ENCODE measurements at regions not wholly inside any gene's neighbourhood (a gene's known extent, or its start where the extent isn't known, plus 50 kb on each side); places are given as distances from the start of the nearest gene placed in this dataset.

DNA sequence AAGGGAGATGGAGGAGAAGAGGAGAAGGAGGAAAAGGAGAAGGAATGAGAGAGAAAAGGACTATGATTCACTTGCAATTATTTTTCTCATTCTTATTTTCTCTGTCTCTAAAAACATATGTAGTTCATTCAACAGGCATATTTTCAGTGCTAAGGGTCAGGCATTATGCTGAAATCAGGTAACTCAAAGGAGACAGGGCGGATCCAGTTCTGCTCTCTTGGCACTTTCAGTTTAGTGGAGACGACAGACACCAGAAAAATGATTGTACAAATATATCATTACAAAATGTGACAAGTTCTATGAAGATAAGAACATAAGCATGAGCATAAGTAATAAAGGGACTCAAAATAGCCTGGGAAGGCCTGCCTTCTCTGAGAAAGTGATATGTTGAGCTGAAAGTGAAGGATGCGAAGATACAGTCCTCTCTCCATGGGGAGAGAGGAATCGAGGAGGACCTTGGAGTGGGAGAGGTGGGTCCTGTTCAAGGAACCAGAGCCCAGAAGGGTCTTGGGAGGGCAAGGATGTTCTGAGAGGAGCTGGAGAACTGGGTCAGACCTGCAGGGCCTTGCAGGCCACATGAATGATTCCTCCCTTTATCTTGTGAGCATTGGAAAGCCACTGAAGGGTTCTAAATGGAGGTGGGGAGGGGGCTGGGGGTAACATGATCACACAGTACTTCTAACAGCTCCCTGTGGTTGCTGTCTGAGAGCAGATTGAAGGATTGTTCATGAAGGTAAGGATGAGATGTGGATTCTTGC, 58.6 kb upstream of the TMEM17 start:
- no peak for DNase-seq

DNA sequence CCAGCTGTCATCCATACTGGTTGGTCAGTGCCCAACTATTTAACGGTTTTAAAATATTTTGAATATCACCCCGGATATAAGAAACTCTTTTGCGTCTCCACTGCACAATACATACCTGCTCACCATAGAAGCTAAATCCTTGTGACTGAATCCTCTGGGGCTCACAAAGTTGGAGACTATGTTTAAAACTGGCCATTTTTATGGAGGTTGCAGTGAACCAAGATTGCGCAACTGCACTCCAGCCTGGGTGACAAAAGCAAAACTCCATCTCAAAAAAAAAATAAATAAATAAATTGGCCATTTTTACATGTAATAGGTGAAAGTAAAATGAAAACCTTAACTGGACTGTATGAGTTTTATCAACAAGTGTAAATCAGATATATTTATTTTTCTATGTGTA, 55.6 kb upstream of the TMEM17 start:
- DNase-seq: no peak

DNA sequence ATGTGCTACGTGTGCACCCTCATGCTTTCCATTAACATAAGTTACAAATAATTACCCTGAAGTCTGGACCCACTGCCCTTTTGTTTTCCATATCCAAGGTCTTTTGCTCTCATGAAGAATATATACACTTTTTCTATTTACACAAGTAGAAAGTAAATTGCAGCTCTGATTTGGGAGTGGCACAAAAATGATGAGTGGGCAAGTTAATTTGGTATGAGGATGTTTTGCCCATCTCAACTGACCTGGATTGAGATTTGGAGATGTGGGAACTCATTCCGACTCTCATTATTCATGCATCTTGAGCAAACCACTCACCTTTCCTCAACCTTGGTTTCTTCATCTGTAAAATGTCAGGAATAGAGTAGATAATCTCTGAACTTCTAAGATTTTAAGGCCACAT, 53.6 kb upstream of the TMEM17 start:
- DNase-seq: no peak

DNA sequence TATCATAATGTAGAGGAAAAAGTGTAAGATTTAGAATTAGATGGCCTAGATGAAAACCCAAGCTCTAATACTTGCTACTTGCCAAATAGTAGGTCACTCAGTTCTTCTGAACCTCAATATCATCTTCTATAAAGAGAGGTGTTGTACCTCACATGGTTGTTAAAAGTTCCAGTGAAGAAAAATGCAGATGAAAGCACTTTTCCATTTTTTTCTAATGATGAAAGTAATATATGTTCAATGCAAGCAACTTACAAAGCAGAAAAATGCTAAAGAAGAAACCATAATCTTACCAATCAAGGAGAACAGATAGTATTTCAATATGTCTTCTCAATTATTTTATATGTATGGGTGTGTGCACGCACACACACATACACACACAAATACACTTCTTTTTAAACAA, 52.7 kb upstream of the TMEM17 start:
- no peak for DNase-seq

DNA sequence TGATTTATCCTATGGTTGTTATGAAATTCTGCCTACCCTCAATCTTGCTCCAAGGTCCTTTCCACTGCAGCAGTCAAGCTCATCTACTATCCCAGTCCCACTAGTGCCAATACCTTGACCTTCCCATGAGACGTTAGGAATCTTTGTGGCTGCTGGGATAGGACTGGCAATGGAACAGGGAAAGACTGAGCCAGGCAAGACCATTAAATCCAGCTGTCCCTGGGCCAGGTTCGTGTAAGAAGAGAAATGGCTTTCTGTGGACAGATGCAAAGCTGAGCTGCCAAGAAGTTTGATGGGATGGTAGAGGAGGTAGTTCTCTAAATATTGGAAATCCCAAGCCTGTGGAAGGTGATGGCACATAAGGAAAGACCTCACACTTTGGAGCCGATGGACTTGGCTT, 50.1 kb upstream of the TMEM17 start:
- no peak for DNase-seq
